Subcutaneous abdominal adipose tissue (tissue), 5 donors: ENCODE measurements at regions not wholly inside any gene's neighbourhood (a gene's known extent, or its start where the extent isn't known, plus 50 kb on each side); places are given as distances from the start of the nearest gene placed in this dataset.

Experiments
- H3K27ac ChIP-seq: one replicate; pipeline ENCODE4 v1.7.0; 2013; ENCODE audit warnings: low read depth, mild to moderate bottlenecking, inconsistent platforms, low read length, moderate library complexity
- H3K27me3 ChIP-seq, 5 donors: one replicate each; pipeline ENCODE4 v1.7.0; 2013; ENCODE audit warnings: low read length in 5 of 5, inconsistent platforms in 1 of 5; ENCODE audit not compliant: control insufficient read depth in 5 of 5, insufficient read depth in 4 of 5
- H3K36me3 ChIP-seq, 5 donors: one replicate each; pipeline ENCODE4 v1.7.0; 2013; ENCODE audit warnings: low read length in 5 of 5; ENCODE audit not compliant: control insufficient read depth in 5 of 5, insufficient read depth in 5 of 5
- H3K4me1 ChIP-seq, 5 donors: one replicate each; pipeline ENCODE4 v1.7.0; 2013; ENCODE audit warnings: low read length in 5 of 5, mild to moderate bottlenecking in 3 of 5, moderate library complexity in 1 of 5; ENCODE audit not compliant: control insufficient read depth in 5 of 5, insufficient read depth in 5 of 5
- H3K4me3 ChIP-seq, 5 donors: one replicate each; pipeline ENCODE4 v1.7.0; 2013; ENCODE audit warnings: low read length in 5 of 5, low read depth in 1 of 5
- H3K9ac ChIP-seq, 5 donors: one replicate each; pipeline ENCODE4 v1.7.0; 2013; ENCODE audit warnings: low read length in 5 of 5, mild to moderate bottlenecking in 4 of 5, moderate library complexity in 3 of 5
- H3K9me3 ChIP-seq, 5 donors: one replicate each; pipeline ENCODE4 v1.7.0; 2013; ENCODE audit warnings: low read length in 5 of 5; ENCODE audit not compliant: control insufficient read depth in 5 of 5
- donor health status: healthy.
- donor health status: healthy.
- donor health status: healthy.
- donor health status: healthy.
- donor health status: healthy.

GRCh38 chrX:39189431-39189830 lies 388.2 kb downstream of the MID1IP1 start:
- H3K27ac ChIP-seq: no peak overlapping the region
- no peak overlapping the region for H3K9ac ChIP-seq
- no peak overlapping the region for H3K4me3 ChIP-seq
- peaks cover 3 to 14% (median 4%) of the 10 kb centered on the region in 5 donors for H3K27me3 ChIP-seq
- peaks cover 0 to 2% (median 0%) of the 10 kb centered on the region in 5 donors for H3K9me3 ChIP-seq
- H3K4me1 ChIP-seq: no peaks in the 10 kb centered on the region
- no peaks in the 10 kb centered on the region for H3K36me3 ChIP-seq

GRCh38 chrX:39194673-39195072 lies 393.4 kb downstream of the MID1IP1 start:
- no peaks in the 10 kb centered on the region for H3K36me3 ChIP-seq
- peaks cover 0 to 24% (median 11%) of the 10 kb centered on the region in 5 donors for H3K4me1 ChIP-seq
- no peak overlapping the region for H3K4me3 ChIP-seq
- no peak overlapping the region for H3K27ac ChIP-seq
- H3K9ac ChIP-seq: no peak overlapping the region
- peaks cover 0 to 4% (median 0%) of the 10 kb centered on the region in 5 donors for H3K9me3 ChIP-seq
- peaks cover 3 to 17% (median 11%) of the 10 kb centered on the region in 5 donors for H3K27me3 ChIP-seq

GRCh38 chrX:39195156-39195555 lies 393.9 kb downstream of the MID1IP1 start:
- Histone ChIP-seq H3K4me1 (peaks cover 0 to 24% (median 11%) of the 10 kb centered on the region in 5 donors), H3K27ac (no peak overlapping the region), H3K36me3 (no peaks in the 10 kb centered on the region), H3K9ac (no peak overlapping the region), H3K9me3 (peaks cover 0 to 4% (median 0%) of the 10 kb centered on the region in 5 donors), H3K27me3 (peaks cover 3 to 17% (median 11%) of the 10 kb centered on the region in 5 donors), H3K4me3 (no peak overlapping the region)

GRCh38 chrX:39196192-39197102 lies 395.2 kb downstream of the MID1IP1 start:
- no peak overlapping the region for H3K27ac ChIP-seq
- peaks cover 0 to 24% (median 11%) of the 10 kb centered on the region in 5 donors for H3K4me1 ChIP-seq
- H3K36me3 ChIP-seq: no peaks in the 10 kb centered on the region
- H3K9me3 ChIP-seq: peaks cover 0 to 4% (median 0%) of the 10 kb centered on the region in 5 donors
- H3K4me3 ChIP-seq: no peak overlapping the region
- H3K9ac ChIP-seq: no peak overlapping the region
- peaks cover 3 to 18% (median 15%) of the 10 kb centered on the region in 5 donors for H3K27me3 ChIP-seq

GRCh38 chrX:39199429-39199828 lies 398.2 kb downstream of the MID1IP1 start:
- Histone ChIP-seq H3K36me3 (no peaks in the 10 kb centered on the region), H3K27me3 (peaks cover 0 to 15% (median 9%) of the 10 kb centered on the region in 5 donors), H3K4me1 (peaks cover 0 to 24% (median 11%) of the 10 kb centered on the region in 5 donors), H3K9ac (no peak overlapping the region), H3K9me3 (peaks cover 0 to 4% (median 0%) of the 10 kb centered on the region in 5 donors), H3K27ac (no peak overlapping the region), H3K4me3 (no peak overlapping the region)

- Histone ChIP-seq H3K27me3 (peaks cover 0 to 20% (median 9%) of the 10 kb centered on the region in 5 donors), H3K9me3 (peaks cover 0 to 4% (median 2%) of the 10 kb centered on the region in 5 donors), H3K36me3 (no peaks in the 10 kb centered on the region), H3K27ac (no peak overlapping the region), H3K4me3 (no peak overlapping the region), H3K9ac (no peak overlapping the region), H3K4me1 (peaks cover 0 to 10% (median 6%) of the 10 kb centered on the region in 5 donors)
Measured at GRCh38 chrX:39201305-39201990, 400.2 kb downstream of the MID1IP1 start.

GRCh38 chrX:39202641-39203040 lies 401.4 kb downstream of the MID1IP1 start:
- peaks cover 0 to 20% (median 9%) of the 10 kb centered on the region in 5 donors for H3K27me3 ChIP-seq
- peaks cover 0 to 4% (median 0%) of the 10 kb centered on the region in 5 donors for H3K9me3 ChIP-seq
- H3K9ac ChIP-seq: no peak overlapping the region
- H3K4me3 ChIP-seq: no peak overlapping the region
- H3K36me3 ChIP-seq: no peaks in the 10 kb centered on the region
- H3K27ac ChIP-seq: no peak overlapping the region
- H3K4me1 ChIP-seq: no peaks in the 10 kb centered on the region

GRCh38 chrX:39203427-39203826 lies 402.2 kb downstream of the MID1IP1 start:
- Histone ChIP-seq H3K9ac (no peak overlapping the region), H3K27ac (no peak overlapping the region), H3K27me3 (peaks cover 0 to 17% (median 9%) of the 10 kb centered on the region in 5 donors), H3K36me3 (no peaks in the 10 kb centered on the region), H3K4me1 (no peaks in the 10 kb centered on the region), H3K9me3 (peaks cover 0 to 4% (median 0%) of the 10 kb centered on the region in 5 donors), H3K4me3 (no peak overlapping the region)

GRCh38 chrX:39204353-39204752 lies 403.1 kb downstream of the MID1IP1 start:
- H3K9me3 ChIP-seq: peaks cover 0 to 4% (median 0%) of the 10 kb centered on the region in 5 donors
- H3K36me3 ChIP-seq: no peaks in the 10 kb centered on the region
- H3K9ac ChIP-seq: no peak overlapping the region
- H3K27me3 ChIP-seq: peaks cover 0 to 17% (median 9%) of the 10 kb centered on the region in 5 donors
- no peak overlapping the region for H3K27ac ChIP-seq
- no peaks in the 10 kb centered on the region for H3K4me1 ChIP-seq
- H3K4me3 ChIP-seq: no peak overlapping the region

- Histone ChIP-seq H3K9ac (no peak overlapping the region), H3K4me3 (no peak overlapping the region), H3K27me3 (peaks cover 0 to 17% (median 9%) of the 10 kb centered on the region in 5 donors), H3K9me3 (peaks cover 0 to 4% (median 0%) of the 10 kb centered on the region in 5 donors), H3K27ac (no peak overlapping the region), H3K4me1 (no peaks in the 10 kb centered on the region), H3K36me3 (no peaks in the 10 kb centered on the region)
Measured at GRCh38 chrX:39204945-39205344, 403.7 kb downstream of the MID1IP1 start.
